HG03520 (cell line): ENCODE measurements at regions not wholly inside any gene's neighbourhood (a gene's known extent, or its start where the extent isn't known, plus 50 kb on each side); places are given as distances from the start of the nearest gene placed in this dataset.

Experiments used
- ATAC-seq: cut with Tn5 transposase; IDR thresholded peaks from one replicate; pipeline ENCODE4 v1.9.1; 2021; ENCODE audit warnings: mild to moderate bottlenecking, moderate library complexity; ENCODE audit not compliant: unreplicated experiment

- no peak for ATAC-seq
These were observed 207.1 kb upstream of the ZC3H12A start for GRCh38 chr1:37267111-37267835.

- no peak for ATAC-seq
These were observed 203.7 kb upstream of the ZC3H12A start for GRCh38 chr1:37270639-37271038.

GRCh38 chr1:37272626-37273025 is 201.8 kb upstream of the ZC3H12A start:
- no peak for ATAC-seq

DNA sequence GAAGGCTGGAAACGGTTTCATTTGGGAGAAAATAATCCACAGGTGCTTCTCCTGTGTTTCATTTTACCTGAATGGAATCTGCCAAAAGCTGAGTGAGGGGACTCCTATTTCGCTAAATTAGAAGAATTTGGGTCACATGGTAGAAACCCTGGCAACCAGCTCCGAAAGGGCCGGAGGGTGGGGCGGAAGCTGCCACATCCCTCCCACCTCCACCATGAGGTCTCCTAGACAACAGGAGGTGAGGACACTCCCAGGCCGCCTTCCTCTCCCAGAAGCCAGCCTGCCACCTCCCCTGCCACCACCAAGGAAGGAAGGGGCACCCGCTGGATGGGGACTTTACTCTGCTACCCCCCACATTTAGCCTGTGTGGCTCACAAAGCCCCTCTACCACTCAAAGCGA is 199.9 kb upstream of the ZC3H12A start:
- no peak for ATAC-seq

DNA sequence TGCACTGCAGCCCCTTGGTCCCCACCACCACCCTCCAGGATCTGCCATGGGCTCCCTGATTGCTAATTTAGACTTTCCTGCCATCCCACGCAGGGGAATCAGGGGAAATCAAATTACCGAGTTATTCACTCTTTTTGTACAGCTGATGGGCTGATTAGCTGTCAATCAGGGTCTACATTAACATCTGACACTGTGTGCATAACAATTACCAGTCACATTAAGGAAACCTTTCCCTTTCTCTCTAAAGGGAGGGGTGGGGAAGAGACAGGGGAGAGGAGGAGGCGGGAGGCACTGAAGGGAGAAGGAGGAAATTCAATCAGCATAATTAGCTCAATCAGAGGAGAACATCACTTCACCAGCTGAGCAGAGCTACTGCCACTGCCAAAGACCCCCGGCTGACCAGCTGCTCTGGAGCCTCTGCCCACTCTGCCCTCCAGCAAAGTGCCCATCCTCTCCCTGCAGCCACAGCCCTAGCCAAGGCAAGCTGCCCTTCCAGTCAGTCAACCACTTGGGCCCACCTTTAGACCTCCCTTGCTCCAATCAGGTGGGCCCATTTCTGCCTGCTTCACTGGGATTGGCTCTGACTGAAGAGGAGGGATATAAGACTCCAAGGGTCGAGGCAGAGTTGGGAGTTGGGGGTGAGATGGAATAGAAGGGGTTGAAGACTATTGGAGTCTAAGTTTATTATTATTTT is 199.3 kb upstream of the ZC3H12A start:
- ATAC-seq: no peak

- ATAC-seq: no peak
These were observed 197.0 kb upstream of the ZC3H12A start for GRCh38 chr1:37277366-37277765.

GRCh38 chr1:37281354-37281753 is 193.0 kb upstream of the ZC3H12A start:
- ATAC-seq: no peak

- ATAC-seq: no peak
These were observed 191.6 kb upstream of the ZC3H12A start for GRCh38 chr1:37282764-37283163.

DNA sequence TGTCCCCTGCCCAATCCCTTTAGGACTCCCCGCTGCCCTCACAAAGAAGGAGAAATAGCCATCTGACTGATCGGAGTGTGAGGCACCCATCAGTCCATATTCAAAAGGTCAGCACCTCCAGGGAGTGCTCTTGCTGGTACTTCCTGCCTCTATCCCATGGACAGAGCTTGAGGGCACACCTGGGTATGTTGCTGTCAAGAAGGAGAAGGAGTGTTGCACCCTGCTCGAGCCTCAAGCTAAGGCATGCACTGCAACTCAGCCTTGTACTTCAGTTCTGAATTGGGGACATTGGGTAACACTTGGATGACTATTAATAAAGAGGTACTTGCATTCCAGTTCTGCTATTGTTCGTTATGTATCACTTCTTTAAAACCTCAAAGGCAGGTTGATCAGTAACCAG is 190.3 kb upstream of the ZC3H12A start:
- no peak for ATAC-seq

DNA sequence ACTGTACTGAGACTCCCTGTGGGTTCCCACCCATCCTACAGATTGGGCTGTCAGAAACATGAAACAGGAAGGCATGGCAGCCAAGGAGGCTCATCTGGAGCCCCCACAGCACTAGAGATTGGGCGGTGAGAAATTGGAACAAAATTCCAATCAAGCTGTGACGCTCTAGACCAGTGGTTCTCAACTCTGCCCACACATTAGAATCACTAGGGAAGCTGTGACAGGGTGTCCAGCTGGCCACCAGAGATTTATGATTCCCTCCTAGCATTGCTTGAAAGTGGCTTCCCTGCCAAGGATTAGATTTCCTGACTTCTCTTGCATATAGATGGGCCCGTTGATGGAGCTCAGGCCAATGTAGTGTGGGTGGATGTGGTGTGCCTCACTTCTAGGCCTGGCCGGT is 187.5 kb upstream of the ZC3H12A start:
- ATAC-seq: no peak

GRCh38 chr1:37288900-37289299 is 185.5 kb upstream of the ZC3H12A start:
- peak; percentile 96 for ATAC-seq

- no peak for ATAC-seq
These were observed 183.7 kb upstream of the ZC3H12A start for GRCh38 chr1:37290718-37291117.

DNA sequence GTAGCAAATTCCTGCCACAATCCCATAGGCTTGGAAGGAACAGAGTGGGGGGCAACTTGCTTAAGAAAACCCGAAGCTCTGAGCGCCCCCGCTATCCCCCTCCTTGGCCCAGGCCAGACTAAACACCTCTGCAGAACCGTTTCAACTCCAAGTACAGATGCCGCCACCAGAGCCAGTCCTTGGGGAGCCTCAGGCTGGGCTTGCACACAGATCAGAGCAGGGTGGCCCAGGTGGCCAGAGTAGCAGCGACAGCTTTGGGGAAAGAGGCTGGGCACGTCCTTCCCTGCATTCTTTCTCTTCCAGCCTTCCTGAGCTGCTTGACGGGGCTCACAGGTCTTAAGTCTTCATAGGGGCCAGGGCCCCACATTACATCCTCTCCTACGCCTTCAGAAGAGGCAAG is 181.6 kb upstream of the ZC3H12A start:
- ATAC-seq: no peak

DNA sequence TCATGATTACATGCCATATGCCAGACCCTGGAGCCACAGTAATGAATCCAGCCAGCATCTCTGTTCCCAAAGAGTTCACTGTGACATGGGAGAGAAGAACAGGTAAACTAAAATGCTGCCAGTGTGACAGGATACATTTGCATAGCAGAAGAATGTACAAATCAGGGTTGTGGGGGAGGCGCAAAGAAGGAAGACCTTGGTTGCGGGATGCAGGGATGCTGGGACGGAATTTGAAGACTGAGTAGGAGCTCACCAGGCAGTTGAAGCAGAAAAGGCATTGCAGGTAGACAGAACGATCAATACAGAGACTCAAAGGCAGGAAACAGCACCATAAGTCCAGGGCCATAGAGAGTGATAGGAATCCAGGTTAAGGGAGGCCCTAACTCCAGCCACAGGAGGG is 180.3 kb upstream of the ZC3H12A start:
- ATAC-seq: no peak

DNA sequence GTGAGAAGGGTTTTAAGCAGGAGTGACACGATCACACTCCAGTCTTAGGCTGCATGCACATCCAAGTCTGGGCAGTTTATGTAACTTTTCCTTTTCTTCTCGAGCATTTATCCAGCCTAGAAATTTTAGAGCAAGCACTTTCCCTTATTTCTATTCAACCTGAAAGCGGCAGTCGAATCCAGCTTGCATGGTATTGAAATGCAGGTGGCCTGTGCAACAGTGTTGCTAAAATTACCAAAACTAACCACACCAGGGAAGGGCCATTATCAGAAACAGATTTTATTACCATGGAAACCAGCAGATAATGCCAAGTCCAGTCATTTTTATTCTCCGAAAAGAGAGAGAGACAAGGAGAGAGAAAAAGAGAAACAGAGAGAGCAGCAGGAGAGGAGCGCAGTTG is 179.9 kb upstream of the ZC3H12A start:
- ATAC-seq: no peak

- no peak for ATAC-seq
These were observed 175.6 kb upstream of the ZC3H12A start for GRCh38 chr1:37298769-37299168.

DNA sequence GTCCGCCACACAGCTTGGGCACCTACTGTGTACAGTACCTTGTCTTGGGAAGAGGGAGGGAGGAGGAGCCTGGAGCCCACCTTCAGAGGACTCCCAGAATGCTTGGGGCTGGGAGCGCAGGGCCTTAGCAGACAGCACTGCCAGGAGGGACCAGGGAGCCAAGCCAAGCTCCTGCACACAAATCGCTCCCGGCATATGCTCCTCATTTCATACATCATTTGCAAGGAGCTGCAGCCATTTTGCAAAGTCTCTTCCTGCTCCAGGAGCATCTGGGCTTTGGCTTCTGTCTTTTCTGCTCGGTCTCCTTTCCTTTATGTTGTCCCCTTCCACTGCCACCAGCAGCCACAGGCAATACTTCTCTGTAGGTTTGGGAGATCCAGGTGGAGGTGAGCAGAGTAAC is 175.2 kb upstream of the ZC3H12A start:
- ATAC-seq: no peak

GRCh38 chr1:37303884-37304574 is 170.4 kb upstream of the ZC3H12A start:
- no peak for ATAC-seq

GRCh38 chr1:37305108-37305507 is 169.3 kb upstream of the ZC3H12A start:
- ATAC-seq: no peak

GRCh38 chr1:37305841-37306240 is 168.5 kb upstream of the ZC3H12A start:
- ATAC-seq: no peak

GRCh38 chr1:37306461-37306860 is 167.9 kb upstream of the ZC3H12A start:
- no peak for ATAC-seq

DNA sequence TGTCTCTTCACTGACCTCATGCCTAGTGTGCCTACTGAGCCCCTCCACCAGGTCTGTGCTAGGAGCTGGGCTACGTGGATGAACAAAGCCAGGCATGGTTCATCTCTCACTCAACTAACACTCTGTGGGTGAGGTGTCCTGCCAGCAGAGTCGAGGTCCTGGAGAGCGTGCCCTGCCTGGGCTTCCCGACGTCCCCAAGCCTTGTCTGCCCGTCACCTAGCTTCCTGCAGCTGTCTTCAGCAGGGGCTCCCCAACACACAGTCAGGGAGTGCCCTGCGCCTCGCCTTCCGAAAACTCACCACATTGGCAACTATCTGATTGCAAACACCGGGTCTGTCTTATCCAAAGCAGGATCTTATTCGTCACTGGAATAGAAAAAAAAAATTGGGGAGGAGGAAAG is 167.5 kb upstream of the ZC3H12A start:
- no peak for ATAC-seq
